OCI-LY3 (cell line): ENCODE measurements at regions not wholly inside any gene's neighbourhood (a gene's known extent, or its start where the extent isn't known, plus 50 kb on each side); places are given as distances from the start of the nearest gene placed in this dataset.

ENCODE experiments used
- H2AFZ ChIP-seq: fragments of 200-600, 300-600 bp; shearing (Covaris generic); 2 replicates; pipeline ENCODE4 v1.6.0; 2014; ENCODE audit warnings: antibody characterized with exemption, low read depth, low read length
- H3K27ac ChIP-seq: fragments of 200-600, 300-600 bp; sonication (generic); 2 replicates; pipeline ENCODE4 v1.5.1; 2014; ENCODE audit warnings: mild to moderate bottlenecking, low read length, moderate library complexity, mixed read lengths
- H3K27me3 ChIP-seq: fragments of 200-600, 300-600 bp; sonication (generic); 2 replicates; pipeline ENCODE4 v1.6.1; 2014; ENCODE audit warnings: low read depth, low read length, mixed read lengths
- H3K36me3 ChIP-seq: fragments of 200-600, 300-600 bp; sonication (generic); replicated peaks from 2 replicates; pipeline ENCODE3; 2014; ENCODE audit warnings: low read depth, low read length, mixed read lengths
- H3K4me1 ChIP-seq: fragments of 300-600, 200-600 bp; sonication (generic); 2 replicates; pipeline ENCODE4 v1.6.1; 2014; ENCODE audit warnings: low read length, mixed read lengths
- H3K4me2 ChIP-seq: fragments of 200-600, 300-600 bp; sonication (generic); 2 replicates; pipeline ENCODE4 v1.6.1; 2014; ENCODE audit warnings: low read length, mixed read lengths
- H3K4me3 ChIP-seq: fragments of 300-600, 200-600 bp; sonication (generic); 2 replicates; pipeline ENCODE4 v1.5.1; 2014; ENCODE audit warnings: antibody characterized with exemption, mild to moderate bottlenecking, low read length, moderate library complexity
- H3K79me2 ChIP-seq: fragments of 300-600, 200-600 bp; shearing (Covaris generic); 2 replicates; pipeline ENCODE4 v1.6.1; 2014; ENCODE audit warnings: mild to moderate bottlenecking, low read length, mixed read lengths
- H3K9ac ChIP-seq: fragments of 300-600, 200-600 bp; shearing (Covaris generic); 2 replicates; pipeline ENCODE4 v1.6.0; 2014; ENCODE audit warnings: mild to moderate bottlenecking, low read length, moderate library complexity
- H3K9me3 ChIP-seq: fragments of 200-600, 300-600 bp; shearing (Covaris generic); 2 replicates; pipeline ENCODE4 v1.6.1; 2014; ENCODE audit warnings: low read length, mixed read lengths; ENCODE audit not compliant: insufficient read depth
- H4K20me1 ChIP-seq: fragments of 200-600, 300-600 bp; sonication (generic); 2 replicates; pipeline ENCODE4 v1.6.1; 2016; ENCODE audit warnings: low read length, mixed read lengths; ENCODE audit not compliant: insufficient read depth
- EZH2phosphoT487 ChIP-seq: fragments of 200-600 bp; shearing (Covaris generic); IDR thresholded peaks from 2 replicates; pipeline ENCODE4 v1.6.1; 2018; ENCODE audit warnings: antibody characterized with exemption, mixed run types, low read depth
- TF ChIP-seq, protein P1 (sequence below): fragments of 200-600, 300-600 bp; sonication (generic); IDR thresholded peaks from 2 replicates; pipeline ENCODE4 v1.5.1; 2014; ENCODE audit warnings: antibody characterized with exemption, low read length, low read depth

- no peaks in the 10 kb centered on the region for H3K9me3 ChIP-seq
- no peaks in the 10 kb centered on the region for H3K36me3 ChIP-seq
- H3K9ac ChIP-seq = no peak overlapping the region
- no peaks in the 10 kb centered on the region for H3K79me2 ChIP-seq
- no peak overlapping the region for H3K4me3 ChIP-seq
- H3K27me3 ChIP-seq = no peaks in the 10 kb centered on the region
- TF ChIP-seq EZH2phosphoT487 = no peak
- TF ChIP-seq, protein P1, sequence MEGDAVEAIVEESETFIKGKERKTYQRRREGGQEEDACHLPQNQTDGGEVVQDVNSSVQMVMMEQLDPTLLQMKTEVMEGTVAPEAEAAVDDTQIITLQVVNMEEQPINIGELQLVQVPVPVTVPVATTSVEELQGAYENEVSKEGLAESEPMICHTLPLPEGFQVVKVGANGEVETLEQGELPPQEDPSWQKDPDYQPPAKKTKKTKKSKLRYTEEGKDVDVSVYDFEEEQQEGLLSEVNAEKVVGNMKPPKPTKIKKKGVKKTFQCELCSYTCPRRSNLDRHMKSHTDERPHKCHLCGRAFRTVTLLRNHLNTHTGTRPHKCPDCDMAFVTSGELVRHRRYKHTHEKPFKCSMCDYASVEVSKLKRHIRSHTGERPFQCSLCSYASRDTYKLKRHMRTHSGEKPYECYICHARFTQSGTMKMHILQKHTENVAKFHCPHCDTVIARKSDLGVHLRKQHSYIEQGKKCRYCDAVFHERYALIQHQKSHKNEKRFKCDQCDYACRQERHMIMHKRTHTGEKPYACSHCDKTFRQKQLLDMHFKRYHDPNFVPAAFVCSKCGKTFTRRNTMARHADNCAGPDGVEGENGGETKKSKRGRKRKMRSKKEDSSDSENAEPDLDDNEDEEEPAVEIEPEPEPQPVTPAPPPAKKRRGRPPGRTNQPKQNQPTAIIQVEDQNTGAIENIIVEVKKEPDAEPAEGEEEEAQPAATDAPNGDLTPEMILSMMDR = no peak
- no peak overlapping the region for H3K27ac ChIP-seq
- no peaks in the 10 kb centered on the region for H4K20me1 ChIP-seq
- H3K4me1 ChIP-seq = 0 out of 2 replicates have a peak, but pooled peaks cover 3% of the 10 kb centered on the region
- no peak overlapping the region for H3K4me2 ChIP-seq
- H2AFZ ChIP-seq = no peak overlapping the region
These were observed 272.9 kb downstream of the TGFB2 start for GRCh38 chr1:218617986-218618385.

- Histone ChIP-seq H3K4me3 (no peak overlapping the region), H3K4me2 (no peak overlapping the region), H3K9me3 (no peaks in the 10 kb centered on the region), H2AFZ (no peak overlapping the region), H3K9ac (no peak overlapping the region), H3K79me2 (no peaks in the 10 kb centered on the region), H4K20me1 (no peaks in the 10 kb centered on the region), H3K4me1 (0 out of 2 replicates have a peak, but pooled peaks cover 3% of the 10 kb centered on the region), H3K36me3 (no peaks in the 10 kb centered on the region), H3K27me3 (0 out of 2 replicates have a peak, but pooled peaks cover 8% of the 10 kb centered on the region), H3K27ac (no peak overlapping the region)
- no peak for TF ChIP-seq EZH2phosphoT487
- TF ChIP-seq, protein P1 = no peak
These were observed 275.8 kb downstream of the TGFB2 start for GRCh38 chr1:218620956-218621355.

GRCh38 chr1:218624052-218624451 is 278.9 kb downstream of the TGFB2 start:
- H2AFZ ChIP-seq = no peak overlapping the region
- no peak overlapping the region for H3K4me3 ChIP-seq
- H3K4me1 ChIP-seq = 0 out of 2 replicates have a peak, but pooled peaks cover 3% of the 10 kb centered on the region
- no peak overlapping the region for H3K9ac ChIP-seq
- H3K36me3 ChIP-seq = no peaks in the 10 kb centered on the region
- no peak for TF ChIP-seq EZH2phosphoT487
- TF ChIP-seq, protein P1 = no peak
- 0 out of 2 replicates have a peak, but pooled peaks cover 8% of the 10 kb centered on the region for H3K27me3 ChIP-seq
- H4K20me1 ChIP-seq = no peaks in the 10 kb centered on the region
- H3K27ac ChIP-seq = no peak overlapping the region
- no peaks in the 10 kb centered on the region for H3K9me3 ChIP-seq
- H3K4me2 ChIP-seq = no peak overlapping the region
- no peaks in the 10 kb centered on the region for H3K79me2 ChIP-seq

DNA sequence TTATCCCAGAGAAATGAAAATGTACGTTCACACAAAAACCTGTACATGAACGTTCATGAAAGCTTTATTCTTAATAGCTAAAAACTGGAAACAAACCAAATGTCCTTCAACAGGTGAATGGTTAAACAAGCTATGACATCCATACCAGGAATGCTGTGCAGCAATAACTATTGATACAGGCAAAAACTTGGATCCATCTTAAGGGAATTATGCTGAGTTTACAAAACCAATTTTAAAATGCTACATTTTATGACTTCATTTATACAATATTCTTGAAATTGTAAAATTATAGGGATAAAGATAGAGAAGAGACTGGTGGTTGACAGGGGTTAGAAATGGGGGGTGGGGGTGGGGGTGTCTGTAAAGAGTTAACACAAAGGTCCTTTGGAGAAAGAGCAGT is 280.3 kb downstream of the TGFB2 start:
- Histone ChIP-seq H3K27me3 (0 out of 2 replicates have a peak, but pooled peaks cover 8% of the 10 kb centered on the region), H3K9me3 (no peaks in the 10 kb centered on the region), H3K36me3 (no peaks in the 10 kb centered on the region), H3K9ac (no peak overlapping the region), H4K20me1 (no peaks in the 10 kb centered on the region), H3K79me2 (no peaks in the 10 kb centered on the region), H2AFZ (no peak overlapping the region), H3K4me3 (no peak overlapping the region), H3K4me1 (0 out of 2 replicates have a peak, but pooled peaks cover 3% of the 10 kb centered on the region), H3K27ac (no peak overlapping the region), H3K4me2 (no peak overlapping the region)
- TF ChIP-seq EZH2phosphoT487 = no peak
- TF ChIP-seq, protein P1 = no peak
